Central memory CD8-positive, alpha-beta T cell (primary cell): ENCODE measurements at regions not wholly inside any gene's neighbourhood (a gene's known extent, or its start where the extent isn't known, plus 50 kb on each side); places are given as distances from the start of the nearest gene placed in this dataset.

Source experiments
- ATAC-seq: fragments of 150-1000 bp; cut with Tn5 transposase; replicated peaks from 2 replicates; pipeline ENCODE4 v1.10.0; 2022; ENCODE audit warnings: mild to moderate bottlenecking, moderate FRiP score, moderate number of reproducible peaks; ENCODE audit not compliant: poor library complexity, severe bottlenecking; ENCODE audit errors: extremely low read depth
- DNase-seq, 2 donors: peaks; one replicate each; pipeline ENCODE4 v3.0.0; 2021; ENCODE audit warnings: low spot score in 2 of 2
- H3K27ac Mint-ChIP-seq: one replicate; pipeline ENCODE4 v1.8.0; 2022; ENCODE audit warnings: low read depth, mild to moderate bottlenecking, moderate library complexity, mixed read lengths
- H3K27me3 Mint-ChIP-seq: one replicate; pipeline ENCODE4 v1.8.0; 2022; ENCODE audit warnings: mixed read lengths
- H3K36me3 Mint-ChIP-seq: one replicate; pipeline ENCODE4 v1.8.0; 2022; ENCODE audit warnings: mild to moderate bottlenecking, moderate library complexity, mixed read lengths; ENCODE audit not compliant: insufficient read depth
- H3K4me1 Mint-ChIP-seq: one replicate; pipeline ENCODE4 v1.8.0; 2022; ENCODE audit warnings: mixed read lengths
- H3K4me3 Mint-ChIP-seq: one replicate; pipeline ENCODE4 v1.8.0; 2022; ENCODE audit warnings: mild to moderate bottlenecking, moderate library complexity, mixed read lengths
- H3K9me3 Mint-ChIP-seq: one replicate; pipeline ENCODE4 v1.8.0; 2022; ENCODE audit warnings: mixed read lengths

GRCh38 chr2:153071090-153071489, 352.7 kb downstream of the ARL6IP6 start:
- no peak overlapping the region for H3K27ac Mint-ChIP-seq
- ATAC-seq (no peak), DNase-seq (no peak)
- H3K9me3 Mint-ChIP-seq = no peaks in the 10 kb centered on the region
- peaks cover 2% of the 10 kb centered on the region for H3K36me3 Mint-ChIP-seq
- no peak overlapping the region for H3K4me3 Mint-ChIP-seq
- no peaks in the 10 kb centered on the region for H3K27me3 Mint-ChIP-seq
- no peaks in the 10 kb centered on the region for H3K4me1 Mint-ChIP-seq

GRCh38 chr2:153068915-153069314, 350.5 kb downstream of the ARL6IP6 start:
- Mint-ChIP-seq H3K27me3 (no peaks in the 10 kb centered on the region), H3K4me1 (no peaks in the 10 kb centered on the region), H3K27ac (no peak overlapping the region), H3K9me3 (no peaks in the 10 kb centered on the region), H3K36me3 (peaks cover 1% of the 10 kb centered on the region), H3K4me3 (no peak overlapping the region)
- ATAC-seq = no peak
- no peak for DNase-seq

GRCh38 chr2:153068052-153068451, 349.6 kb downstream of the ARL6IP6 start:
- H3K9me3 Mint-ChIP-seq = no peaks in the 10 kb centered on the region
- H3K4me3 Mint-ChIP-seq = no peak overlapping the region
- no peaks in the 10 kb centered on the region for H3K36me3 Mint-ChIP-seq
- DNase-seq = no peak
- H3K27ac Mint-ChIP-seq = no peak overlapping the region
- H3K27me3 Mint-ChIP-seq = no peaks in the 10 kb centered on the region
- ATAC-seq = no peak
- no peaks in the 10 kb centered on the region for H3K4me1 Mint-ChIP-seq

GRCh38 chr2:153059338-153060052, 341.1 kb downstream of the ARL6IP6 start:
- Mint-ChIP-seq H3K4me1 (no peaks in the 10 kb centered on the region), H3K36me3 (no peaks in the 10 kb centered on the region), H3K9me3 (no peaks in the 10 kb centered on the region), H3K27me3 (no peaks in the 10 kb centered on the region), H3K27ac (no peak overlapping the region), H3K4me3 (no peak overlapping the region)
- ATAC-seq (no peak), DNase-seq (no peak)

- H3K9me3 Mint-ChIP-seq = no peaks in the 10 kb centered on the region
- no peak for DNase-seq
- no peaks in the 10 kb centered on the region for H3K4me1 Mint-ChIP-seq
- no peaks in the 10 kb centered on the region for H3K36me3 Mint-ChIP-seq
- no peak overlapping the region for H3K27ac Mint-ChIP-seq
- no peaks in the 10 kb centered on the region for H3K27me3 Mint-ChIP-seq
- ATAC-seq = no peak
- no peak overlapping the region for H3K4me3 Mint-ChIP-seq
Observed at GRCh38 chr2:153057743-153058142, 339.3 kb downstream of the ARL6IP6 start.

- no peaks in the 10 kb centered on the region for H3K27me3 Mint-ChIP-seq
- no peaks in the 10 kb centered on the region for H3K36me3 Mint-ChIP-seq
- no peak overlapping the region for H3K27ac Mint-ChIP-seq
- no peaks in the 10 kb centered on the region for H3K4me1 Mint-ChIP-seq
- DNase-seq = no peak
- ATAC-seq = no peak
- H3K4me3 Mint-ChIP-seq = no peak overlapping the region
- no peaks in the 10 kb centered on the region for H3K9me3 Mint-ChIP-seq
Observed at GRCh38 chr2:153055182-153055581, 336.8 kb downstream of the ARL6IP6 start.

- Mint-ChIP-seq H3K27me3 (no peaks in the 10 kb centered on the region), H3K4me1 (no peaks in the 10 kb centered on the region), H3K36me3 (no peaks in the 10 kb centered on the region), H3K9me3 (no peaks in the 10 kb centered on the region), H3K4me3 (no peak overlapping the region), H3K27ac (no peak overlapping the region)
- DNase-seq = no peak
- no peak for ATAC-seq
Observed at GRCh38 chr2:153052807-153053559, 334.6 kb downstream of the ARL6IP6 start.

GRCh38 chr2:153047220-153047619, 328.8 kb downstream of the ARL6IP6 start:
- H3K36me3 Mint-ChIP-seq = no peaks in the 10 kb centered on the region
- no peak overlapping the region for H3K4me3 Mint-ChIP-seq
- H3K27ac Mint-ChIP-seq = no peak overlapping the region
- DNase-seq (no peak), ATAC-seq (no peak)
- no peaks in the 10 kb centered on the region for H3K4me1 Mint-ChIP-seq
- H3K27me3 Mint-ChIP-seq = no peaks in the 10 kb centered on the region
- peaks cover 4% of the 10 kb centered on the region for H3K9me3 Mint-ChIP-seq

GRCh38 chr2:153043385-153043784, 325.0 kb downstream of the ARL6IP6 start:
- H3K4me3 Mint-ChIP-seq = no peak overlapping the region
- H3K36me3 Mint-ChIP-seq = no peaks in the 10 kb centered on the region
- no peak for DNase-seq
- no peaks in the 10 kb centered on the region for H3K27me3 Mint-ChIP-seq
- no peak for ATAC-seq
- H3K9me3 Mint-ChIP-seq = peaks cover 16% of the 10 kb centered on the region
- H3K27ac Mint-ChIP-seq = no peak overlapping the region
- H3K4me1 Mint-ChIP-seq = no peaks in the 10 kb centered on the region

- Mint-ChIP-seq H3K27ac (no peak overlapping the region), H3K27me3 (no peaks in the 10 kb centered on the region), H3K4me3 (no peak overlapping the region), H3K36me3 (no peaks in the 10 kb centered on the region), H3K9me3 (peaks cover 6% of the 10 kb centered on the region), H3K4me1 (no peaks in the 10 kb centered on the region)
- DNase-seq = no peak
- ATAC-seq = no peak
Observed at GRCh38 chr2:153028626-153029025, 310.2 kb downstream of the ARL6IP6 start.

GRCh38 chr2:153027533-153027932, 309.1 kb downstream of the ARL6IP6 start:
- DNase-seq = no peak
- H3K9me3 Mint-ChIP-seq = peaks cover 6% of the 10 kb centered on the region
- ATAC-seq = no peak
- no peaks in the 10 kb centered on the region for H3K36me3 Mint-ChIP-seq
- no peak overlapping the region for H3K4me3 Mint-ChIP-seq
- H3K27me3 Mint-ChIP-seq = no peaks in the 10 kb centered on the region
- no peak overlapping the region for H3K27ac Mint-ChIP-seq
- H3K4me1 Mint-ChIP-seq = no peaks in the 10 kb centered on the region

GRCh38 chr2:153020201-153020600, 301.8 kb downstream of the ARL6IP6 start:
- Mint-ChIP-seq H3K36me3 (no peaks in the 10 kb centered on the region), H3K9me3 (peaks cover 31% of the 10 kb centered on the region), H3K27me3 (no peaks in the 10 kb centered on the region), H3K4me3 (no peak overlapping the region), H3K27ac (no peak overlapping the region), H3K4me1 (no peaks in the 10 kb centered on the region)
- ATAC-seq = no peak
- DNase-seq = no peak

- H3K27ac Mint-ChIP-seq = no peak overlapping the region
- no peak overlapping the region for H3K4me3 Mint-ChIP-seq
- H3K9me3 Mint-ChIP-seq = no peaks in the 10 kb centered on the region
- DNase-seq = no peak
- no peaks in the 10 kb centered on the region for H3K4me1 Mint-ChIP-seq
- H3K27me3 Mint-ChIP-seq = no peaks in the 10 kb centered on the region
- H3K36me3 Mint-ChIP-seq = no peaks in the 10 kb centered on the region
- ATAC-seq = no peak
Observed at GRCh38 chr2:153005071-153005730, 286.8 kb downstream of the ARL6IP6 start.
